Neural cell (in vitro differentiated cells): ENCODE measurements at regions not wholly inside any gene's neighbourhood (a gene's known extent, or its start where the extent isn't known, plus 50 kb on each side); places are given as distances from the start of the nearest gene placed in this dataset.

Source experiments
- CTCF ChIP-seq: fragments of 450-650 bp; IDR thresholded peaks from 2 replicates; pipeline ENCODE4 v1.5.1; 2014; ENCODE audit warnings: antibody characterized with exemption, mild to moderate bottlenecking, moderate library complexity; ENCODE audit not compliant: poor library complexity, severe bottlenecking
- EP300 ChIP-seq: fragments of 450-650 bp; conservative IDR thresholded peaks from 2 replicates; pipeline ENCODE4 v1.6.1; 2014; ENCODE audit warnings: antibody characterized with exemption, mild to moderate bottlenecking, moderate library complexity; ENCODE audit not compliant: poor library complexity, severe bottlenecking
- EZH2 ChIP-seq: fragments of 200-600, 300-800 bp; shearing (Covaris generic), sonication (generic); IDR thresholded peaks from 2 replicates; pipeline ENCODE4 v1.6.1; 2014; ENCODE audit warnings: antibody characterized with exemption, low read length, borderline replicate concordance, mild to moderate bottlenecking; ENCODE audit not compliant: insufficient read depth, poor library complexity, severe bottlenecking
- MXI1 ChIP-seq: fragments of 450-650 bp; conservative IDR thresholded peaks from 2 replicates; pipeline ENCODE4 v1.6.1; 2014; ENCODE audit warnings: antibody characterized with exemption, mild to moderate bottlenecking; ENCODE audit not compliant: poor library complexity, severe bottlenecking
- POLR2AphosphoS5 ChIP-seq: IDR thresholded peaks from 2 replicates; pipeline ENCODE4 v1.6.1; 2012
- RAD21 ChIP-seq: fragments of 450-650 bp; conservative IDR thresholded peaks from 2 replicates; pipeline ENCODE4 v1.6.1; 2014; ENCODE audit warnings: antibody characterized with exemption, mild to moderate bottlenecking, moderate library complexity
- SMC3 ChIP-seq: fragments of 450-650 bp; conservative IDR thresholded peaks from 2 replicates; pipeline ENCODE4 v1.6.1; 2014; ENCODE audit warnings: antibody characterized with exemption, mild to moderate bottlenecking, moderate library complexity; ENCODE audit not compliant: poor library complexity
- TAF1 ChIP-seq: IDR thresholded peaks from 2 replicates; pipeline ENCODE4 v1.6.1; 2012; ENCODE audit warnings: low read depth
- TF ChIP-seq, protein P1 (sequence below): IDR thresholded peaks from 2 replicates; pipeline ENCODE4 v1.6.1; 2012; ENCODE audit warnings: borderline replicate concordance

- TF ChIP-seq EP300 (no peak), CTCF (no peak), RAD21 (no peak), EZH2 (no peak), POLR2AphosphoS5 (no peak), TAF1 (no peak), SMC3 (no peak), MXI1 (no peak)
- TF ChIP-seq, protein P1, sequence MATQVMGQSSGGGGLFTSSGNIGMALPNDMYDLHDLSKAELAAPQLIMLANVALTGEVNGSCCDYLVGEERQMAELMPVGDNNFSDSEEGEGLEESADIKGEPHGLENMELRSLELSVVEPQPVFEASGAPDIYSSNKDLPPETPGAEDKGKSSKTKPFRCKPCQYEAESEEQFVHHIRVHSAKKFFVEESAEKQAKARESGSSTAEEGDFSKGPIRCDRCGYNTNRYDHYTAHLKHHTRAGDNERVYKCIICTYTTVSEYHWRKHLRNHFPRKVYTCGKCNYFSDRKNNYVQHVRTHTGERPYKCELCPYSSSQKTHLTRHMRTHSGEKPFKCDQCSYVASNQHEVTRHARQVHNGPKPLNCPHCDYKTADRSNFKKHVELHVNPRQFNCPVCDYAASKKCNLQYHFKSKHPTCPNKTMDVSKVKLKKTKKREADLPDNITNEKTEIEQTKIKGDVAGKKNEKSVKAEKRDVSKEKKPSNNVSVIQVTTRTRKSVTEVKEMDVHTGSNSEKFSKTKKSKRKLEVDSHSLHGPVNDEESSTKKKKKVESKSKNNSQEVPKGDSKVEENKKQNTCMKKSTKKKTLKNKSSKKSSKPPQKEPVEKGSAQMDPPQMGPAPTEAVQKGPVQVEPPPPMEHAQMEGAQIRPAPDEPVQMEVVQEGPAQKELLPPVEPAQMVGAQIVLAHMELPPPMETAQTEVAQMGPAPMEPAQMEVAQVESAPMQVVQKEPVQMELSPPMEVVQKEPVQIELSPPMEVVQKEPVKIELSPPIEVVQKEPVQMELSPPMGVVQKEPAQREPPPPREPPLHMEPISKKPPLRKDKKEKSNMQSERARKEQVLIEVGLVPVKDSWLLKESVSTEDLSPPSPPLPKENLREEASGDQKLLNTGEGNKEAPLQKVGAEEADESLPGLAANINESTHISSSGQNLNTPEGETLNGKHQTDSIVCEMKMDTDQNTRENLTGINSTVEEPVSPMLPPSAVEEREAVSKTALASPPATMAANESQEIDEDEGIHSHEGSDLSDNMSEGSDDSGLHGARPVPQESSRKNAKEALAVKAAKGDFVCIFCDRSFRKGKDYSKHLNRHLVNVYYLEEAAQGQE, result no peak
Measured at GRCh38 chr2:188129677-188130076, 162.0 kb upstream of the GULP1 start.
